Lower leg skin (tissue), 3 donors: ENCODE measurements at regions not wholly inside any gene's neighbourhood (a gene's known extent, or its start where the extent isn't known, plus 50 kb on each side); places are given as distances from the start of the nearest gene placed in this dataset.

ENCODE experiments used
- CTCF ChIP-seq, 3 donors: fragments of 450-650 bp; IDR thresholded peaks; one replicate each; pipeline ENCODE4 v1.5.1; 2016; ENCODE audit warnings: antibody characterized with exemption in 3 of 3, mild to moderate bottlenecking in 3 of 3, moderate library complexity in 2 of 3
- POLR2A ChIP-seq, 2 donors: fragments of 450-650 bp; IDR thresholded peaks; one replicate each; pipeline ENCODE4 v1.6.1; 2016 to 2017; ENCODE audit warnings: antibody characterized with exemption in 2 of 2, mild to moderate bottlenecking in 1 of 2, moderate library complexity in 1 of 2

GRCh38 chr6:167211881-167212712, 54.3 kb upstream of the GPR31 start:
- TF ChIP-seq POLR2A (IDR thresholded peaks at IDR 0.05) (no peak), CTCF (IDR thresholded peaks at IDR 0.05) (no peak)
